ENCODE measurements at regions not wholly inside any gene's neighbourhood (a gene's known extent, or its start where the extent isn't known, plus 50 kb on each side); places are given as distances from the start of the nearest gene placed in this dataset.

DNA sequence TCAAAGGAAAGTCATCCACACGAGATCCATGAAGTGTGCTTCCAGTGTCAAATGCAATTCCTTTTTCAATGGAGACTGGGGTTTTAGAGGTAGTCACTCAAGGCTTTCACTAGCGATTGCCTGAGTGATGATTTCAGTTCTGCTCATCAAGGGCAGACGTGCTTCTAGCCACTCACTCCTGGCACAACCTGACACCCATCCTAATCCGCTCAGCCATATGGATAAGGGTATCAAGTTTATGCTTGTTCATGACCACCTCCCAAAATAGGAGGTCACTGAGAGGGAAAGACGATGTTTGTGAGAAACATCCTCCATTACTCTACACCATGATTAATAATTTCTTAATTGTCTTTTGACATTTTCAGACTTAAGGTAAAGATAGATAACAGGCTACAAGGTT lies 91.3 kb upstream of the HEY2 start:
- no peak for DNase-seq (ENCODE audit: low read depth)

DNA sequence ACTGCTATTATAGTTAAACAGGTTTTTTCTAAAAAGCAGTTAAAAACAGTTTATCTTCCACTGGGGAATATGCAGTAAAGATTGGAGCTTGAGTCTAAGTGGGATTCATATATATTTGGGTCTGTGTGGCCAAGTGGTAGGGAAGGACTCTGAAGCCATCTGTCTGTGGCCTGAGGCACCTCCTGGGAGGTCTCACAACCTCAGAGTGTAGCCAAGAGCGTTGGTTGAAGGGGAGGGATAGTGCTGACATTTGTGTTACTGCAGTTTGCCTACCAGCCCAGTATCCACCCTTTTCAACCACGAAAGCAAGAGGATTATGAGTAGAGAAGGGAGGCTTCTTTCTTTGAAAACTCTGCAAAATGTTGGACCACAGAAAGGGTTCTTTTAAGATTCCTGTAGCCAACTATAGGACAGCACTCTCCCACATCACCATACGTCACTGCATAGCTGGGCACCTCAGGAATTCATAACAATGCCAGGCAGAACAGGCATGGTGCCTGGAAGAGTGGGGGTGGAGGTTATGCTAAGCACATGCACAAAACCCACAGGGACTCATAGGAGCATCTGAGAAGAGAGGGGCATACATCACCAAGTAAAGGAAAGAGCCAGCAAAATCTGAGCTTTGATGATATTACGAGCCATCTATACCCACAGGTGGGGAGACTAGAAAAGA lies 90.5 kb upstream of the HEY2 start:
- DNase-seq (ENCODE audit: low read depth): peak; percentile 80

DNA sequence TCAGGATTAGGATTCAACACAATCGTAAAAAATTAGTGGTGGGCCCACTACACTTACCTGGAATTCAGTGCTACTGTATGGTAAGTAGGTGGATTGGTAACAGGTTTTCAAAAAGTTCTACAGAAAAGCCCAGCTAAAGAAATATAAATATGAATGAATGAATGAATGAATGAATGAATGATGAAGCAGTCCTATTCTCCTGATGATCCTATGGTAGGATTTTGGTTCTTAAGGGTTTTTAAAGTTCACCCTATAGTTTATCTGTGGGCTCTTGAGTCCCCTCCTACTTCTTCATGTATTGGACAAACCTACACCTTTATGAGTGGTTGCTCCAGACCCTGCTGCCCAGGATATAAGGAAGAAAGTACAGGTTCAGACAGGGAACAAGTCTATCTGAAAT lies 89.5 kb upstream of the HEY2 start:
- DNase-seq (ENCODE audit: low read depth): no peak

DNA sequence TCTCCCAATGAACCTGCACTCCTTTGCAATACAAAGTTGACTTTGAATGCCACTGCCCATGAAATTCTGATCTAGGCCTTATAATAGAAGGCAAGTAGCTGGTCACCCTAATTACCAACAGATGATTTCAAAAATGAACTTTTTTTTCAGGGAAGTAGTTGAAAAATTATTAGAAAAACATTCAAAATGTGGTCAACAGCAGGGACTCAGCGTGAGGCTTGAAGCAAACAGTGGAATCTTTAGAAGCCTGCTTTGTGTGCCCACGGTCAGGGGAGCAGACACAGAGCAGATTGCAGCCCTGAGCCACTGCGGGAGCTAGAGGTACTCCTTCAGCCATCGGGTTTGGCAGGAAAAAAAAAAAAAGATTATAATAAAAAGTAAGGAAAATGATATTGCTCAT lies 87.1 kb upstream of the HEY2 start:
- no peak for DNase-seq (ENCODE audit: low read depth)

DNA sequence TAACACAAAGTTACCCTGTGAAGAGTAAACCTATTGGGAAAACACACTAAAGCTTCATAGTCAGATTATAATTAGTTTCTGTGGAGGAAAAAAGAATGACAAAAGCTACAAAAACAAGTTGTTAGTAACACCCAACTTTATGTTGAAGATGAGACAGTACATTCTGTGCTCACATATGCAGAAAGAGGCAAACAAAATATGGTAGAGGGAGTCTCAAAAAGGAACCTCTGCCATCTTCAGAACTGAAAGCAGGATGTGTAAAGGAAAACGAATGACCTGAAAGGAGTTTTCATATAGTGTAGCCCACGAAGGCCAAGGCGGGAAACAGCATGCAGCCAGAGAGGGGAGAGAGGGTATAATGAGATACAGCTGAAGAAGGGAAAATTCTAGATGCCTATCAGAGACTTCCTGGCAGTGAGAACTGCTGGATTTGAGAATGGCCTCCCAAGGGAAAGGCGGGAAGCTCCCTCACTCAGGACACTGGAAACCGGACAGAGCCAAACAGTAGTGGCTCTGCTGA lies 84.1 kb upstream of the HEY2 start:
- no peak for DNase-seq (ENCODE audit: low read depth)

DNA sequence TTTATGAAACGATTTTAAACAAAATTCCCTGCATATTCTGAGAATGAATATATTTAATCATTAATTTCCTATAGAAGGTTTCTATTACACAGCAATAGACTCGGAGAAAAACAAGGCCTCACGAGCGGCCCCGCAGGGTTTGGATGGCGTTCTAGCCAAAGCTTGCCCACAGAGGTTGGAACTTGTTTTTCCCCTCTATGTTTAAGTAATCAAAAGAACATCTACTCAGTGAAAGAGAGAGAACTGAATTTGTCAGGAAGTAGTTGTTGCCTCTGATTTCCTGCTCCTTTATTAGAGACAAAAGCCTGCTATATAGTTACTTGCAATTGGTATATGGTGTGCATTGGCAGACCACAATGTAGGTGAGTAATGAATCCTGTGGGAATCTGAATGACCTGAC lies 82.1 kb upstream of the HEY2 start:
- DNase-seq (ENCODE audit: low read depth): no peak

DNA sequence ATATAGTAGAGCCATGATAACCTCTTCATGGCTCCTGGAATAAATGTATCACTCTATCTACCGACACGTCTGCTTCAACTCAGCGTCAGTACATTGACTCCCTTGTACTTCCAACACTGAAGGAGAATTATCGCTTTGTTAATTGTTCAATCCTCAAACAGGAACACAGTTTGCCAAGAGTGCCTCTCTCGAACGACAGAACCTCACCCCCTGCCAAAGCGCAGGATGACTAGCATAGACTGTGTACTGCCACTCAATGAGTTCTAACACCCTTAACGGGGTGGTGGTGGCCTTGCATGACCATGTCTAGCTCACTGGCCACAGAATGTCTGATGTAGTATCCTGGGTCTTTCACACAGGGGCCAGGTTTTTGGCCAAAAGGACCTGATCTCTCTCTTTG lies 81.4 kb upstream of the HEY2 start:
- no peak for DNase-seq (ENCODE audit: low read depth)

DNA sequence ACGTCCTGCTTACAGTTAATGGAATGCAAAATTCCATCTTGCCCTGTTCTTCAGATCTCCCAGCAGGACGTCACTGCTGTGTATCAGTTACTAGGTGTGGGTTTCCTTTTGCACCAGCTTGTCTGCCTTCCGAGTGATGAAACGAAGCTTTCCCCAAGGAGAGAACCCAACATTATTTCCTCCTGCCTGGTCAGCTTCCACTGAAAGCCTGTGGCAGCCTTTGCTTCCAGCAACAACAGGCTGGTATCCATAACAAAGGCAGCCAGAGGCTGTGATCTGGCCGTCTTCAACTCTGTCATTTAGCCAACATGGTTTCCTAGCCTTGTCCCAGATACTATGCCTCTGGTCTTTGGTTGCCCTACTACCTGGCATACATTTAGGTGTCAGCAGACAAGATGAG lies 78.9 kb upstream of the HEY2 start:
- DNase-seq (ENCODE audit: low read depth): no peak

DNA sequence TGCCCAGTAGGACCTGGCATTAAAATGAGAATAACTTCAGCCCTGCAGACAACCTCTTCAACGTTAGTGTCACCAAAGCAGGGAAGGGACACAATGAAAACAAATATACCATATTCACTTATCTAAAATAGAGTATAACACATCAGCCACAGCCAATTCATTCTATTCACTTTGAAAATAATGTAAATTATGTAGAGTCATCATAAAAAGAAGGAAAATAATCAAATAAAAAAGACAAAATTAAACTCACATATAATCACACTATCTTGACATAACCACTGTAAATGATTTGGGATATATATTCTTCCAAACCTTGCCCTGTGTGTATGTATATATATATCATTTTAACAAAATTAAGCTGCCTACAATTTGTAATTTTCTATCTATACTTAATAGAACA lies 78.1 kb upstream of the HEY2 start:
- DNase-seq (ENCODE audit: low read depth): no peak

DNA sequence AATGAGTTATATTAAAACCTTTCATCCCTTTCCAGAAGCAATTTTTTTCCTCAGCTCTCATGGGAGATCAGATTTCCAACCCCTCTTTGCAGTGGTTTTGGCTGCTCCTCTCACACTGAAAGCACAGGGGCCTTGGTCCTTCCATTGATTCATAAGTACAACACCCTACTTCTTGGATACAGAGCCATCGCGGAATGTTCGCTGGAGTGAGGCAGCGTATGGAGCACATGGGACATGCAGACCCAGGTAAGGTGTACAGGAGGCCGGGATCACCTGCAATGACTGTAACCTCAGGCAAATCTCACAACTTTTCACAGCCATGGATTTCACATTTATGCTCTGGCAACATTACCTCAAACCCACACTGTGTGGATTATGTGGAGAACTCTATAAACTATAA lies 75.2 kb upstream of the HEY2 start:
- DNase-seq (ENCODE audit: low read depth): no peak

DNA sequence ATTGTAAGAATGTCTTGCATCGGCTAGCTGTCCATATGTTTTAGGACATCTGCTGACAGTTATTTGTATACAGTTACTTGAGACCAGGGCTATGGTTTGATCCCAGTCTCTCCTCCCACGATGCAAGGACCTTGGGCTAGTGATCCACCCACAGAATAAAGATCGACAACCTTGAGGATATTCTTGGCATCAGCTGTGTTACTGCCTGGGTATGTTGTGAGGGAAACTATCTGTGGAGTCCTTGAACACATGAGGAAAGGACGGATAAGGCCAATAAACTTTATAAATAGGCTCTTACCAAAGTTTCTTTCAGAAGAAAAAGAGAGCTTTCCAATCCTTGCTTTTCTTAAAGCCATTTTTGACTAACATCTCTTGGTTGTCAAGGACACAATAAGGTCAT lies 70.8 kb upstream of the HEY2 start:
- DNase-seq (ENCODE audit: low read depth): no peak

DNA sequence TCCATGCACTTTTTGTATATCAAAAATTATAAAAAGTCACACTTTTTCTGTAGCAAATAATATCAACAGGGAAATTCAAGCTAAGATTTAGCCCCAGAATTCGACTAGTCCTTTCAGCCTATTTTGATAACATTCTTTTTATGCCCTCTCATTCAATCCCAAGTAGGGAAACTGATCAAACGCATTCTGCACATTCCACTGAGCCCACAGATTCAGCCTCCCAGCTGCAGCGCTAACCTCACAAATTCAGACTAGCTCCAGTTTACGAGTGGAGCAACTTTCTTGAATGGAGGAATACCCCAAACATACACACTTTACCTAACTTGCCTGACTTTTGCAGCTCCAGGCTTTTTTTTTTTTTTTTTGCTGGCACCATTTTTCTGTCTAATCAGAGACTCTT lies 70.3 kb upstream of the HEY2 start:
- no peak for DNase-seq (ENCODE audit: low read depth)

DNA sequence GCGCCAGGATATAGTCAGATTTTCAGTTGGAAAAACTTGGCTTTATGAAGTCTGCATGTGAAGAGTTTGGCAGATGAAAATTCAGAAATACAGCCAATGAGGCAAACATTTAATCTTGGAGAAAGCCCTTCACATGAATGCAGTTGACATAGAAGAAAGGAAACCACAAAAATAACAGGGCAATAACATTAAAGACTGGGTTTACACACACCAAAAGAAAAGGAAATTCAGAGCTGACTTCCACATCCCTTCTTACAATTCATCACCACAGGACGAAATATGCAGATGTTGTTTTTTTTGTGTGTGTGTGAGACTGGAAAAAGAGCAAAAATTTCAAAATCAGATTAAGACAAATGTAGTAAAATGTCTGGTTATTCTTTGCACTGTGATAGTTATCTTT lies 69.8 kb upstream of the HEY2 start:
- no peak for DNase-seq (ENCODE audit: low read depth)

DNA sequence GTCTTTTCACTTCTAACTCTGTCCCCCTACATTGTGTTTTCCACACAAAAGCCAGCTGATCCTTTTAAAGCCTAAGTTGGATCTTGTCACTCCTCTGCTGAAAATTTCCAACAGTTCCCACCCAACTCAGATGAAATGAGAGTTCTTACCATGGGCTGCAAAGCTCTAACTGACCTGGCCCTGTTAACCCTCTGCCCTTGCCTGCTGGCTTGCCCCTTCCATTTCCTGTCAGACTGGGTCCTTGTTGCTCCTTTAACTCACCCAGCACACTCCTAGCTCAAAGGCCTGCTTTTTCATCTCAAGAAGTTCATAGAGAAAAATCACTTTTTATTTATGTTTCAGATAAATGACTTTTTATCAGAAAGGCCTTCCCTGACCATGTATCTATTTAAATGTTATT lies 66.5 kb upstream of the HEY2 start:
- no peak for DNase-seq (ENCODE audit: low read depth)

DNA sequence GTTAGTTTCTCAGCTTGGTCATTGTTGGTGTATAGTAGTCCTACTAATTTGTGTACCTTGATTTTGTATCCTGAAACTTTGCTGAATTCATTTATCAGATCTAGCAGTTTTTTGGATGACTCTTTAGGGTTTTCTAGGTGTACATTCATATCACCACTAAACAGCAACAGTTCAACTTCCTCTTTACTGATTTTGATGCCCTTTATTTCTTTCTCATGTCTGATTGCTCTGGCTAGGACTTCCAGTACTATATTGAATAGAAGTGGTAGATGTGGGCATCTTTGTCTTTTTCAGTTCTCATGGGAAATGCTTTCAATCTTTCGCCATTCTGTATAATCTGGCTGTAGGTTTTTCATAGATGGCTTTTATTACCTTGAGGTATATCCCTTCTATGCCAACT lies 61.3 kb upstream of the HEY2 start:
- no peak for DNase-seq (ENCODE audit: low read depth)

DNA sequence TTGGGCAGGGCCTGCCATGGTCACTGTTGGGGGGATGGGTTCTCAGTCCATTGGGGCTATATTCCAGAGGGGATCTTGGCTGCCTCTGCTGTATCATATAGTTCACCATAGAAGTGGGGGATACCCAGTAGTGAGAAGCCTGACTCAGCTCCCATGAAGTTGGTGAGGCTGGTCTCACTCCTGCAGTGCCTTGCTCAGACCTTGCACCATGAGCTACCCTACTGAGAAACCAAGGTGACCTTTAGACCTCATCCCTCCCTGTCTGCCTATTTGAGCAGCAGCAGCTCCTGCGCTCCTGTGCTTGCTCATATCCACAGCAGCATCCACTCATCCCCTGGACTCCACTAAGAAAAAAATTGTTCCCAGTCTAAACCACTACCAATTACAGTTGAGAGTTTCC lies 56.0 kb upstream of the HEY2 start:
- DNase-seq (ENCODE audit: low read depth): no peak

DNA sequence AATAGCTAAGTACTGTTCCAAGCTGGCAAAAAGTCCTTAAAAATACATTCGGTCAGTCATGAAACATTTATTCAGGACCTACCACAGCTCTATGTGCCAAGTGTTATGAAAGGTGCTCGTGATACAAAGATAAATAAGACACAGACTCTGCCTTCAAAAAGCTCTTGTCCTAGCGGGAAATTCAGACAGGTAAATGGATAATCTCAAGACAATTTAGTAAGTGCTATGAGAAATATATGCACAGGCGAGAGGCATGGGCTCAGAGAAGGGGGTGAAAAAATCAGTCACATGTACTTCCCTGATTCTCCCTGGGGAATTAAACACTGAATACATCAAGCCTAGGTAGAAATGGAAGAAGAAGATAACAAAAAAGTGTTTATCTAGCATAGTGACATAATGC lies 49.8 kb upstream of the HEY2 start:
- no peak for DNase-seq (ENCODE audit: low read depth)

All from M059J (cell line).